ENCODE measurements at regions not wholly inside any gene's neighbourhood (a gene's known extent, or its start where the extent isn't known, plus 50 kb on each side); places are given as distances from the start of the nearest gene placed in this dataset.
"Not testable (repeated sequence)": the region's sequence is repeated elsewhere in the genome, so short reads cannot be mapped to it uniquely, and the experiment has no call there.

GRCh38 chr1:146443088-146443870, 214.5 kb upstream of the NOTCH2NLA start:
- not testable (repeated sequence) for TF ChIP-seq CTCF (conservative IDR thresholded peaks at IDR 0.05; ENCODE audit: low read length); EZH2phosphoT487 (IDR thresholded peaks at IDR 0.05; ENCODE audit: borderline replicate concordance, low read depth, low read length)
